GM18861 (cell line): ENCODE measurements at regions not wholly inside any gene's neighbourhood (a gene's known extent, or its start where the extent isn't known, plus 50 kb on each side); places are given as distances from the start of the nearest gene placed in this dataset.
A peak's percentile ranks its signal among the peaks of the same experiment; 100 is the strongest.
"Not testable (repeated sequence)": the region's sequence is repeated elsewhere in the genome, so short reads cannot be mapped to it uniquely, and the experiment has no call there.

Experiments used
- ATAC-seq: cut with Tn5 transposase; IDR thresholded peaks from one replicate; pipeline ENCODE4 v1.9.1; 2021; ENCODE audit not compliant: unreplicated experiment

DNA sequence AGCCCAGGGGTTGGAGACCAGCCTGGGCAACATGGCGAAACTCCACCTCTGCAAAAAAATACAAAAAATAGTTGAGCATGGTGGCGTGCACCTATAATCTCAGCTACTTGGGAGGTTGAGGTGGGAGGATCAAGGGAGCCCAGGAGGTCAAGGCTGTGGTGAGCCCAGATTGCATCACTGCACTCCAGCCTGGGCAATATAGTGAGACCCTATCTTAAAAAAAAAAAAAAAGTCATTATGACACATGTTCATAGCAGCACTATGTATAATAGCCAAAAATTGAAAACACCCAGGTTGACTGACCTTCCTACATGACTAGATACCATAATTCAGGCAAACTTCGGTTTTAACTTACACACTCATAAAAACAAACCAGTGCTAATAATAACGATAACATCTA, 90.8 kb upstream of the RBPJ start:
- ATAC-seq: no peak

DNA sequence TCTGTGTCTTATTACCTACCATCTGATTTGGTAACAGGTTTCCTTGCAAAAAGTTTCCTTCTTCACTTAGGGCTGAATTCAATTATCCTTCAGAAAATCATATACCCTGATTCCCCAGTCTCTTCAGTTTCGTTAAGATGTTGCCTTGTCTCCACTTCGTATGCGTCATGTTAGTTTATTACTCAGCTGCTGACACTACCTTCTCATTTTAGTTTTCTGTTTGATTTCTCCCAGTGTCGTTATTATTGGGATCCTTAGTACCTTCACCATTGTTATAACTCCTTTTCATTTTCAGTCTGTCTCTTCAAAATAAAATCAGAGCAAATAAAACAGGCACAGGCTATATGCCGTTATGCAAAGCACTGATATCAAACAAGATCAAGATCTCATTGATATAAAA, 87.5 kb upstream of the RBPJ start:
- no peak for ATAC-seq

GRCh38 chr4:26235500-26235899, 85.3 kb upstream of the RBPJ start:
- ATAC-seq: no peak

GRCh38 chr4:26237916-26238315, 82.9 kb upstream of the RBPJ start:
- ATAC-seq: no peak

DNA sequence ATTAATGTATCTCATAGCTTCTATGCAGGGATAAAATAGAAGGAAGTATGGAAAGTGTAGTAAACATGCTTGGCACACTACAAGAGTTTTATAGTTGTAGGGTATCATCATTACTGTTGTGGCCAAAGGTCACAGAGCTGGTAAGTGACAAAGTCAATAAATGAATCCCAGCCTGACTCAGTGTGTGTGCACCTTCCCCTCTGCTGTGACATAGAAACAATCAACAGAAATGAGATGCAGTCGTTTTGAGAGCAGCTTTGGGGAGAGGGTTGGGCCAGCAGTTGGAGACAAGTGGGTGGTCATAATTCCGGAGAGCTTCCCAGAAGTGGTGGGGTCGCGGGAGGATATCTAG, 82.4 kb upstream of the RBPJ start:
- ATAC-seq: no peak

GRCh38 chr4:26238778-26239679, 81.8 kb upstream of the RBPJ start:
- no peak for ATAC-seq

DNA sequence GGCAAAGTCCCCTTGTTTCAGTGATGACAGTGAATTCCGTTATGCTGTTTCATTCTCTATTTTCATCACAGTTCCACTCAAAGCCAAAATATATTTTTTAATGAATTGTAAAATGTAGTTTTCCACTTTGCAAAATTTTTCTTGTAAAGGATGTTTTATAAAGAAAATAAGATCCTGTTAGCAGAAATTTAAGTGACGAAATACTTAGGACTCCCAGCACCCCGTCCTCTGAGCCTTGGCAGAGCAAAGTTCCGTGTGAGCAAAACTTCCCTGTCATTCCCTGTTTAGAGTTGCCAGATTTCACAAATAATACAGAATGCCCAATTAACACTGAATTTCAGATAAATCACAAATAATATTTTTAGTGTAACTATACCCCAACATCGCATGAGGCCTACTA, 81.0 kb upstream of the RBPJ start:
- no peak for ATAC-seq

DNA sequence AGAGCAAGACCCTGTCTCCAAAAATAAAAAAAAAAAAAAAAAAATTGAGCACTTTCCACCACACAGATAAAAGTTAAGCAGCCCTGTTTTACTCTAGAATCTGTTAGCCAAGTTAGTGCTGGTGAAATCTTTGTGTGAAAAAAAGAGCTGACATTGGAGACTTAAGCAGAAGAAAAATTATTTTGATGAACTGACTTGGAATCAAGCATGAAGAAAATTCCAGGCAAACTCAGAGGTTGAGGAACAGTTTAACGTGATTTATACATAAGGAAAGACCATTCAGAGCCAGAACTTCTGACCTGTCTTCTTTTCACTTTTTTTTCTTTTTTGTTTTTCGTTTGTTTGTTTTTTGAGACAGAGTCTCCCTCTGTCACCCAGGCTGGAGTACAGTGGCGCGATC, 79.6 kb upstream of the RBPJ start:
- no peak for ATAC-seq

- no peak for ATAC-seq
These were observed 78.4 kb upstream of the RBPJ start for GRCh38 chr4:26242451-26242850.

DNA sequence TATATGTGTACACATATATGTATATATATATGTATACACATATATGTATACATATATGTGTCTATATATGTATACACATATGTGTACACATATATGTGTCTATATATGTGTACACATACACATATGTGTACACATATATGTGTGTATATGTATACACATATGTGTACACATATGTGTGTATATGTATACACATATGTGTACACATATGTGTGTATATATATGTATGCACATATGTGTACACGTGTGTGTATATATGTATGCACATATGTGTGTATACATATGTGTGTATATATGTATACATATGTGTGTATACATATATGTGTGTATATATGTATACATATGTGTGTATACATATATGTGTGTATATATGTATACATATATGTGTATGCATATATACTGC, 76.7 kb upstream of the RBPJ start:
- ATAC-seq: not testable (repeated sequence)

DNA sequence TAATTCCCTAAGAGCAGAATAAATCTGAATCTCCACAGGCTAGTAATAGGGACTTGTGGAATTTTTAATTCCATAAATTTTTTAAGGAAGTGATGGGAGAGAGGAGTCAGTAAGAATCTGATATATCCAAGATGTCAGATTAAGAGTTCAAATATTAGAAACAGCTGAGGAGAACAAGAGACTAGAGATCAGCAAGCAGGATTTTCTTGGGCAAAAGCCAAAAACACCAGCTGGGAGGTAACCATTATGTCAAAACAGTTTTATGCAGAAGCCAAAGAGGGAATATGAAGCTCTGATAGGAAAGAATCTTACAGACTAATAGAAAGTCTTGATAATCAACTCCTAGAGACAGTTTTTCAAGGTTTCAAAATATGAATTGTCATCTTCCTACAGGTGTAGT, 72.2 kb upstream of the RBPJ start:
- no peak for ATAC-seq

- peak; percentile 73 for ATAC-seq
These were observed 68.3 kb upstream of the RBPJ start for GRCh38 chr4:26252349-26253025.

- no peak for ATAC-seq
These were observed 66.8 kb upstream of the RBPJ start for GRCh38 chr4:26253968-26254367.

DNA sequence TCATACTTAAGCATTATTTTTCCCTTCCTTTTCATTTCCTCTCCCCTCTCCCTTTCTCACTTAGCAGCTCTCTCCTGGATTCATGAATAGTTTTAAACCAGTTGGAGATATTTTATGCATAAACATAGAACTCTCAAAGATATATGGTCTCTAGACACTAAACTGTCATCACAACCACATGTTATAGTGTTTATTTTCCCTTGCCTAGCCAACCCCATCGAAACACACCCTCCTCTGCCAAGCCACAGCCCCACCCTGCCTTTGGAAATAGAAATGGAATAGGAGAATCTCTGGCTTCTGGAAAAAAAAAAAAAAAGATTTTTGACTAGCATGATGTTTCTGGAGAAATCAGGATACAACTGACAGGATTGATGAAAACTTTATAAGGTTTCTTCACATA, 64.8 kb upstream of the RBPJ start:
- ATAC-seq: no peak

GRCh38 chr4:26257444-26257843, 63.4 kb upstream of the RBPJ start:
- not testable (repeated sequence) for ATAC-seq

DNA sequence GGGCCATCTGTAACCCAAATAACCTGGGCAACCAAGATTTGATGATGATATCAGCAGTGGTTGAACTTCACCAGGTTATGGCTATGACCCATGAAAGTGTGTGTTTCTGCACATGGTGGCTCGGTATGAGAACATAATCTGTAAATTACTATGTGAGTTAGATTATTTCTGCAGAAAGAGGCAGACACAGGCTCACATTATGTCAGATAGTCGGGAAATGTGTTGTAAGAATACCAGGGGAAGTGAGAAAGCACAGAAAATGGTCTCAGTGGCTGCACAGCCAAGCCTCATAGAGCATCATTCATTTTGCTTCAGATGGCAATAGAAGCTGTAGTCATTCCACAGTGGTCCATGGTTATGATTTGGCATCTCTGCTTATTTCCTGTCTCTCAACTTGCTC, 63.0 kb upstream of the RBPJ start:
- ATAC-seq: no peak

DNA sequence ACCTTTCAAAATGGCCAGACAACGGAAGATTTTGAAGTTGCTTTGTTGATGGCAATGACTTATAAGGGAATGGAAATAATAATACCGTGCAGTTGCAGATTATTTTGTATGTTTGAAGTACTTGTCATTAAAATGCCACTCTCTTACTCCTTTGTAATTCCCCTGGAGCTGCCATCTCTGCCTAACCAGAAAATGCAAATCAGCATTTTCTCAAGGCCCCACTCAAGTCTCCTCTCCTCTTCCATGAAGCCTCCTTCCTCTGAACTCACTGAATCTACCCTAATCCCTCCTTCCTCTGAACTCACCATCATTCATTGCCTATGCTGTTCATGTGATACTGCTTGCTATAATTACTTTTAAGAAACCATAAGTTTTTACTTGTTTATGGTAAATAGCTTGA, 60.2 kb upstream of the RBPJ start:
- ATAC-seq: no peak

GRCh38 chr4:26261405-26261804, 59.4 kb upstream of the RBPJ start:
- no peak for ATAC-seq

DNA sequence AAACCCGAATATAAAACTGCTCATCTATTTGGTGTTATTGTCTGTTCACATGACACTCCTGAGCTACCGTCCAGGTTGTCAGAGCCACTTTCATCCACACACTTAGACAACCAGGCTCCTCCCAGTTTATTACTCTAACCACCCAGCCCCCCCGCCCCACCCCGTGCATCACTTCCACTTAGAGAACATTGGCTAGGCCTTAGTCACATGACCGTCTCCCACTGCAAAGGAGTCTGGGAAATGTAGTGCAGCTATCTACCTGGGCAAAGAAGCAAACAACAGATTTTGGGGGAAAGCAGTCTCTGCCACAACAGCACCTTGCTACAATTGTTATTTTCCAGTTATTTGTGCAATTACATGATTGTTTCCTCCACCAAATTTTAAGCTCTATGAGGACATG, 57.6 kb upstream of the RBPJ start:
- ATAC-seq: no peak

DNA sequence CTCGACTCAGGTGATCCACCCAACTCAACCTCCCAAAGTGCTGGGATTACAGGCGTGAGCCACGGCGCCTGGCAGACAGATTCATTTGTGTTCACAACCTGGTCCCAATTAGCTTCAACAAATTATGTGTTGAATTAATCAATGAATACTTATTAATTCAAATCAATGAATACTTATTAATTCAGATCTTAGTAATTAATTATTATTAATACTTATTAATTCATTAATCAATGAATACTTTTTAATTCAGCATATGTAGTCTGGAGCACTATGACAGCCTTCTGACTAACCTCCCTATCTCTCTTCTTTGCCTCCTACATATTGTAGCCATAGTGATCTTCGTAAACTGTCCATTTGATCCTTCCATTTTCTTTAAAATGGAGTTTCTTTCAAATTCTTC, 56.7 kb upstream of the RBPJ start:
- no peak for ATAC-seq

GRCh38 chr4:26267087-26267486, 53.7 kb upstream of the RBPJ start:
- no peak for ATAC-seq

DNA sequence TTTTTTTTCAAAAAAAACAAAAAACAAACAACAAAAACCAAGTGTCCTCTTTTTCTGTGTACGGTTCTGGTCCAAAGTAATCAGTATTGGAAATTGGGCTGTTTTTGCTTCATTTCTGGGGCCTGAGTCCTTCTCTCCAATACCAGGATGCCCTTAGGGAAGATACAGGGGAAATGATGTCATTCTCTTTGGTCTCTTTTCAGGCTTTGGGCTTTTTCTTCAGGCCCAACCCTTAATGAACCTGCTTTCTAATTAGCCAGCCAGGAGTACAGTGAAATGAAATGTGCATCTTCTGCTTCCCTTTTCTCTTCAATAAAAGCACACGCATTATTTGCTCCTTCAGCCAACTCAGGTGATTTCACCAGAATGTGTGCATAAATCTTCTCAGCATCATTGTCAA, 52.6 kb upstream of the RBPJ start:
- ATAC-seq: no peak

DNA sequence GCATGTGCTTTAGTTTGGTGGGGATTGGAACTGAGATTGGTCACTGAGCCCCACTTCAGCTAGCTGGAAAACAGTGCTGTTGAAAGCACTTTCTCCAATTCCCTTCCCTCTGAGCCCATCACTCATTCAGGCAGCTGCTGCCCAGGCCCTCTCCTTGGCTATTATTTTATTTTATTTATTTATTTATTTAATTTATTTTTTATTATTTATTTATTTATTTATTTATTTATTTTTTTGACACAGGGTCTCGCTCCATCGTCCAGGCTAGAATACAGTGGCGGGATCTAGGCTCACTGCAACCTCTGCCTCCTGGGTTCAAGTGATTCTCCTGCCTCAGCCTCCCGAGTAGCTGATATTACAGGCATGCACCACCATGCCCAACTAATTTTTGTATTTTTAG, 51.8 kb upstream of the RBPJ start:
- no peak for ATAC-seq
